HepG2 (cell line): ENCODE measurements at regions not wholly inside any gene's neighbourhood (a gene's known extent, or its start where the extent isn't known, plus 50 kb on each side); places are given as distances from the start of the nearest gene placed in this dataset.

Source experiments
- ATAC-seq: fragments of 200-7000 bp; cut with Tn5 transposase; 3 replicates; pipeline ENCODE4 v1.9.1; 2020; ENCODE audit warnings: mild to moderate bottlenecking, moderate library complexity
- BruUV-seq: library from RNA; stranded (reverse); fragments of 400-500 nt; replicated peaks from 2 replicates; lab custom pipeline; 2021; lab: Mats Ljungman, UMichigan
- CTCF ChIA-PET: fragments of 300-600 bp; formaldehyde crosslinking; extraction: SDS; loops from one replicate; lab custom pipeline; 2021; ENCODE audit warnings: low total read pairs, inconsistent platforms, low intra/inter-chr PET ratio; lab: Yijun Ruan, JAX
- POLR2A ChIA-PET: fragments of 350-600 bp; sonication (Branson Sonifier 250); formaldehyde crosslinking; loops from one replicate; lab custom pipeline; 2020; ENCODE audit warnings: antibody characterized with exemption, inconsistent platforms; lab: Yijun Ruan, JAX
- DNase-seq: peaks from one replicate; pipeline ENCODE4 v3.0.0-alpha.2; 2015; ENCODE audit warnings: low spot score
- FAIRE-seq: peaks from 3 replicates; lab custom pipeline; 2011; peaks lifted over from hg19 to GRCh38; lab: Jason Lieb, UNC
- H2AFZ ChIP-seq: one replicate; pipeline ENCODE4 v1.6.1; 2011; ENCODE audit warnings: low read length, inconsistent platforms
- H3K27ac ChIP-seq: fragments of 300-600 bp; 3 replicates; pipeline ENCODE4 v1.8.0; 2011; ENCODE audit warnings: mixed run types, mild to moderate bottlenecking, mixed read lengths, low read length, inconsistent platforms; ENCODE audit not compliant: insufficient read depth; ENCODE audit errors: extremely low read length
- H3K27me3 ChIP-seq, 2 experiments: fragments of 200-600 bp in 1 of 2; 2 replicates in 1 of 2; 3 replicates in 1 of 2; pipeline versions ENCODE4 v1.6.0 to v1.8.0; 2011; ENCODE audit warnings: low read length in 2 of 2, mild to moderate bottlenecking in 2 of 2, moderate library complexity in 2 of 2, inconsistent platforms in 1 of 2; ENCODE audit not compliant: insufficient read depth in 2 of 2, control insufficient read depth in 1 of 2
- H3K36me3 ChIP-seq, 2 experiments: fragments of 200-600 bp in 1 of 2; replicated peaks in 1 of 2; 2 replicates in 1 of 2; 3 replicates in 1 of 2; pipeline versions ENCODE4 v1.5.1 to v1.8.0; 2011; ENCODE audit warnings: low read length in 2 of 2, inconsistent platforms in 1 of 2; ENCODE audit not compliant: insufficient read depth in 2 of 2, control insufficient read depth in 1 of 2
- H3K4me1 ChIP-seq: 2 replicates; pipeline ENCODE4 v1.5.1; 2012; ENCODE audit warnings: low read length, inconsistent platforms; ENCODE audit not compliant: insufficient read depth
- H3K4me2 ChIP-seq: 2 replicates; pipeline ENCODE4 v1.6.0; 2011; ENCODE audit warnings: low read depth, low read length, inconsistent platforms
- H3K4me3 ChIP-seq, 3 experiments: fragments of 200-600 bp in 1 of 3; sonication (generic), shearing (Covaris generic) in 1 of 3; replicated peaks in 1 of 3; 2 replicates each; pipeline ENCODE4 v1.5.1; 2011 to 2016; ENCODE audit warnings: low read length in 3 of 3, inconsistent platforms in 2 of 3, low read depth in 2 of 3, mild to moderate bottlenecking in 2 of 3, control low read depth in 1 of 3, mixed read lengths in 1 of 3; ENCODE audit not compliant: insufficient read depth in 1 of 3
- H3K79me2 ChIP-seq: one replicate; pipeline ENCODE4 v1.6.1; 2011; ENCODE audit warnings: low read length, inconsistent platforms; ENCODE audit not compliant: insufficient read depth
- H3K9ac ChIP-seq: 2 replicates; pipeline ENCODE4 v1.6.0; 2011; ENCODE audit warnings: mild to moderate bottlenecking, low read depth, low read length, inconsistent platforms; ENCODE audit not compliant: insufficient read depth
- H3K9me3 ChIP-seq: 2 replicates; pipeline ENCODE4 v1.5.1; 2012; ENCODE audit warnings: mild to moderate bottlenecking, low read length
- H4K20me1 ChIP-seq: 2 replicates; pipeline ENCODE4 v1.6.0; 2011; ENCODE audit warnings: inconsistent platforms, mild to moderate bottlenecking, low read length, moderate library complexity; ENCODE audit not compliant: insufficient read depth
- HNF4A ChIP-seq: sonication (generic); formaldehyde crosslinking; IDR thresholded peaks from 2 replicates; pipeline ENCODE4 v1.4.0; 2020; ENCODE audit warnings: missing genetic modification reagents
- HNF4G ChIP-seq, 2 experiments: sonication (generic) in 1 of 2; formaldehyde crosslinking in 1 of 2; IDR thresholded peaks; 2 replicates each; pipeline versions ENCODE4 v1.4.0 to v1.6.1; 2011 to 2020; ENCODE audit warnings: borderline replicate concordance in 2 of 2, low read depth in 2 of 2, mild to moderate bottlenecking in 2 of 2, low read length in 1 of 2, missing genetic modification reagents in 1 of 2, moderate library complexity in 1 of 2
- TAF15 ChIP-seq: fragments of 200-400 bp; formaldehyde crosslinking; IDR thresholded peaks from one replicate; pipeline ENCODE4 v1.6.1; 2018; ENCODE audit warnings: mild to moderate bottlenecking, low read depth, low read length; ENCODE audit not compliant: poor library complexity, severe bottlenecking
- ZNF335 ChIP-seq: sonication (generic); formaldehyde crosslinking; IDR thresholded peaks from 2 replicates; pipeline ENCODE4 v1.4.0; 2020; ENCODE audit warnings: missing genetic modification reagents
- ZNF382 ChIP-seq: sonication (generic); formaldehyde crosslinking; IDR thresholded peaks from 2 replicates; pipeline ENCODE4 v1.5.0; 2020; ENCODE audit warnings: missing genetic modification reagents, mild to moderate bottlenecking, borderline replicate concordance
- ZNF619 ChIP-seq: sonication (generic); formaldehyde crosslinking; IDR thresholded peaks from 2 replicates; pipeline ENCODE4 v1.4.0; 2020; ENCODE audit warnings: mild to moderate bottlenecking, missing genetic modification reagents
- WGBS: methylation state at CpG from one replicate; pipeline ENCODE4 v1.1.6; 2017; ENCODE audit warnings: low lambda C conversion rate; 5-methylcytosine and 5-hydroxymethylcytosine counted together
- in situ Hi-C: cut with HindIII; loops from 2 replicates; pipeline ENCODE4 v1.10.0; 2017; ENCODE audit warnings: low pct_unique_long_range_greater_than_20kb; ENCODE audit not compliant: extremely low pct_ligation_motif_present
- intact Hi-C: fragments of 100-400 bp; cut with micrococcal nuclease; formaldehyde crosslinking; loops from one replicate; pipeline ENCODE4 v1.10.0; 2022; ENCODE audit not compliant: unreplicated experiment
- TF ChIP-seq, protein P1 (sequence below): sonication (generic); formaldehyde crosslinking; IDR thresholded peaks from 2 replicates; pipeline ENCODE4 v1.5.0; 2020; ENCODE audit warnings: missing genetic modification reagents, mild to moderate bottlenecking, borderline replicate concordance
- TF ChIP-seq, protein P2 (sequence below): sonication (generic); formaldehyde crosslinking; IDR thresholded peaks from 2 replicates; pipeline ENCODE4 v1.4.0; 2020; ENCODE audit warnings: mild to moderate bottlenecking, missing genetic modification reagents

GRCh38 chrX:148361641-148362040 lies 138.8 kb upstream of the AFF2 start:
- Histone ChIP-seq H3K79me2 (no peaks in the 10 kb centered on the region), H3K4me3 (no peak overlapping the region), H3K36me3 (no peaks in the 10 kb centered on the region), H4K20me1 (no peaks in the 10 kb centered on the region), H2AFZ (no peak overlapping the region), H3K9me3 (no peaks in the 10 kb centered on the region), H3K4me2 (no peak overlapping the region), H3K27ac (no peak overlapping the region), H3K9ac (no peak overlapping the region), H3K4me1 (no peaks in the 10 kb centered on the region), H3K27me3 (no peaks in the 10 kb centered on the region)
- ChIA-PET CTCF (no interaction called here), POLR2A (no interaction called here)
- intact Hi-C loops (no loop called here), in situ Hi-C loops (no loop called here)
- no peak for FAIRE-seq
- no peak for DNase-seq
- TF ChIP-seq, protein P1, sequence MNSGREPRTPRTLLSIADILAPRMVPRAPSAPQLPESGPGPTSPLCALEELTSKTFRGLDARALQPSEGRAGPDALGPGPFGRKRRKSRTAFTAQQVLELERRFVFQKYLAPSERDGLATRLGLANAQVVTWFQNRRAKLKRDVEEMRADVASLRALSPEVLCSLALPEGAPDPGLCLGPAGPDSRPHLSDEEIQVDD, result no peak
- no peak for TF ChIP-seq ZNF335 (CRISPR knock-in tag)
- no peak for TF ChIP-seq ZNF619 (CRISPR knock-in tag)
- TF ChIP-seq, protein P2, sequence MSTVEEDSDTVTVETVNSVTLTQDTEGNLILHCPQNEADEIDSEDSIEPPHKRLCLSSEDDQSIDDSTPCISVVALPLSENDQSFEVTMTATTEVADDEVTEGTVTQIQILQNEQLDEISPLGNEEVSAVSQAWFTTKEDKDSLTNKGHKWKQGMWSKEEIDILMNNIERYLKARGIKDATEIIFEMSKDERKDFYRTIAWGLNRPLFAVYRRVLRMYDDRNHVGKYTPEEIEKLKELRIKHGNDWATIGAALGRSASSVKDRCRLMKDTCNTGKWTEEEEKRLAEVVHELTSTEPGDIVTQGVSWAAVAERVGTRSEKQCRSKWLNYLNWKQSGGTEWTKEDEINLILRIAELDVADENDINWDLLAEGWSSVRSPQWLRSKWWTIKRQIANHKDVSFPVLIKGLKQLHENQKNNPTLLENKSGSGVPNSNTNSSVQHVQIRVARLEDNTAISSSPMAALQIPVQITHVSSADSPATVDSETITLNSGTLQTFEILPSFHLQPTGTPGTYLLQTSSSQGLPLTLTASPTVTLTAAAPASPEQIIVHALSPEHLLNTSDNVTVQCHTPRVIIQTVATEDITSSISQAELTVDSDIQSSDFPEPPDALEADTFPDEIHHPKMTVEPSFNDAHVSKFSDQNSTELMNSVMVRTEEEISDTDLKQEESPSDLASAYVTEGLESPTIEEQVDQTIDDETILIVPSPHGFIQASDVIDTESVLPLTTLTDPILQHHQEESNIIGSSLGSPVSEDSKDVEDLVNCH, result no peak
- no TSS peak for BruUV-seq
- ATAC-seq, result no peak

GRCh38 chrX:148363471-148364235 lies 136.8 kb upstream of the AFF2 start:
- Histone ChIP-seq H3K27ac (no peak overlapping the region), H3K36me3 (no peaks in the 10 kb centered on the region)
- intact Hi-C loops, result no loop called here
- CTCF ChIA-PET, result no interaction called here
- TF ChIP-seq ZNF382 (CRISPR knock-in tag) (no peak), HNF4A (CRISPR knock-in tag) (peak; percentile 47), HNF4G (IDR thresholded peaks at IDR 0.05; ENCODE audit: borderline replicate concordance, low read depth, low read length) (peak; percentile 33; the same call in 1 of the 2 replicates), HNF4G (CRISPR knock-in tag; IDR thresholded peaks at IDR 0.05; ENCODE audit: borderline replicate concordance, low read depth) (no peak), TAF15 (no peak)
- TF ChIP-seq, all 625 proteins: peak for 2
- no peaks in the 10 kb centered on the region for H3K79me2 ChIP-seq
- no peaks in the 10 kb centered on the region for H3K9me3 ChIP-seq
- no peaks in the 10 kb centered on the region for H3K4me1 ChIP-seq
- WGBS, result 51% methylated on average over 3 of the region's 3 CpGs
- POLR2A ChIA-PET, result no interaction called here
- no peak overlapping the region for H3K9ac ChIP-seq
- 0 out of 3 replicates have a peak, but pooled peaks have one; percentile 29 for ATAC-seq
- no peak overlapping the region for H3K4me2 ChIP-seq
- no TSS peak for BruUV-seq
- in situ Hi-C loops, result no loop called here
- no peak overlapping the region for H2AFZ ChIP-seq
- H3K27me3 ChIP-seq, result no peaks in the 10 kb centered on the region
- H4K20me1 ChIP-seq, result no peaks in the 10 kb centered on the region
- no peak overlapping the region for H3K4me3 ChIP-seq
- FAIRE-seq, result no peak
- DNase-seq, result peak; percentile 1
